HTR-8/SVneo (cell line): ENCODE measurements at regions not wholly inside any gene's neighbourhood (a gene's known extent, or its start where the extent isn't known, plus 50 kb on each side); places are given as distances from the start of the nearest gene placed in this dataset.

ENCODE experiments used
- DNase-seq: peaks from one replicate; pipeline ENCODE4 v3.0.0; 2011; ENCODE audit warnings: low spot score, mixed read lengths; ENCODE audit not compliant: insufficient read length
- FAIRE-seq: peaks from 2 replicates; lab custom pipeline; 2011; peaks lifted over from hg19 to GRCh38; lab: Jason Lieb, UNC

DNA sequence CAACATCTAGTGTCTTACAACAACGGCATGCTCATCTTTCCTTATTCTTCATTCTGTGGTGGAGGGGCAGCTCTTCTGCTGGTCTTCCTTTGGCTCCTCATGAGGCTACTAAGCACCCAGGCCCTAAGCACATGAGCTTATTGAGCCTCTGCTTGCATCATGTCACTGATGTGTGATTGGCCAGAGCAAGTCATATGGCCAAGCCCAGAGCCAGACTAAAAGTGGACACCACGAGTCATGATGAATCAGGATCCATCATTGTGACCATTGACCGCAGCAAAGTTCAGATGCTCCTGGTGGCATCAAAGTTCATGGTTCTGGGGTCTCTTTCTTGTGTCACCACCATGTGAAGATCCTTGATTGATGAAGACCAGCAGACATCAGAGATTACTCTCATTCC is 192.0 kb upstream of the FOXA2 start:
- no peak for FAIRE-seq
- no peak for DNase-seq

GRCh38 chr20:22779878-22780277 is 195.5 kb upstream of the FOXA2 start:
- no peak for DNase-seq
- no peak for FAIRE-seq

- FAIRE-seq = no peak
Measured at GRCh38 chr20:22781869-22782268, 197.5 kb upstream of the FOXA2 start.

DNA sequence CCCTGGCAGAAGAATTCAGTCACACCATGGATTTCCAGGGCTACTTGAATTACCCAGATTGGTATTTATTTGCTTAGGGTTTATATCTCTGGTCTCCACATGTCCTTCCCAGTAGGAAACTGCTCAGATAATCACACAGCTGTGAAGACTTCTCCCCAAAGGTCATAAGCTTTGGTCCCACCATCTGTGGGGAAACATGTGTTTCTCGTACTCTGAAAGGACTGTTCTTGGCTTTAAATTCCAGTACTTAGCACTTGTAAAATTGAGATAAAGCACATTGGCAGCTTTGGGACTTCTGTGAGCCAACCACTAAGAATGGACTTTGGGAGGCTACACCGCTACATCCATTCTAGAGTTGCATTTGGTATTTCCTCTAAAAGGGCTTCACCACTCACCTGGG is 205.3 kb upstream of the FOXA2 start:
- FAIRE-seq = no peak
- no peak for DNase-seq

More at GRCh38 chr20:22781869-22782268, 197.5 kb upstream of the FOXA2 start:
- no peak for DNase-seq

- no peak for FAIRE-seq
- DNase-seq = no peak
Measured at GRCh38 chr20:22791396-22791795, 207.0 kb upstream of the FOXA2 start.

DNA sequence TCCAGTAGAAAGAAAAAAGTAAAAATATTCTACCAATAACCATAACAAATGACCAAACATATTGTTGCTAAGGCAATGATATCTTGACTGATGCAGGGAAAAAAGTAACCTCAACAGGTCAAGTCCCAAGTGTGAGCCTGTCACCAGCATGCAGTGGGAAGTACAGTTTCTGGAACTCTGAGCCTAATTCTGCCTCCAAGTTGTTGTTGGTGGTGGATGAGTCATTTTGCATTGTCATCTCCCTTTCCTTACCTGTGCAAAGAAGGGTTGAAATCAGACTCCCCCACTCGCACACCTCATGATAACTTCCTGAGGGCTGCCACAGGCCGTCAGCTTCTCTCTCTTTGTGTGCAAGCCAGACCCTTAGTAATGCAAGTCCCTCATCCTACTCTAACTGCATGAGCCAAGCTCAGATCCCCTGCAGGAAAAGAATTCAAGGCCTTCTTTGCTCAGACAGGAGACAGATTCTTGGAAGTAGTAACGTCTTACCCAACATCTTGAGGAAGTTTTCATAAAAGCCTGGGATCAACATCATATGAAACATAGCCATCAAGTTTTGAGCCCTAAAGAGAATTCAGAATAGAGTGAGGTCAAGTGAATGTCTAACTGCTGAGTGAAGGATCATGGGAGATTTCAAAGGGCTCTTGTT is 207.6 kb upstream of the FOXA2 start:
- DNase-seq (no peak), FAIRE-seq (no peak)

DNA sequence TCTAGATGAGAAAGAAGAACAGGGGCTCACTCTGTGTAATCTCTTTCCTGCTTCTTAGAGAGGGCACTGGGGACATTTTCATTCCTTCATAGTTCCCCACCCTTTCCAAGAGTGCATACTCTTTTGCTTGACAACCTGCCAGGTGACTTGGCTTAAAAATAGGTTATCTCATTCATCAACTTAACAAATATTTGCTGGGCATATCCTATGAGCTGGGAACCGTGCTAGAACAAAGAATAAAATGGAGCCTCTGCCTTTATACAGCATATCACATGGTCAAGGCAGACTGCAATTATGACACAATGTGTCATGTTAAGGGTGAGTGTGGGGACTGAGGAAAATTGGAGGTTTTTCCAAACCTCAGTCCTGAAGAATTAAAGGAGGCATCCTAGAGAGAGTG is 209.8 kb upstream of the FOXA2 start:
- DNase-seq = no peak
- no peak for FAIRE-seq

GRCh38 chr20:22795433-22795832 is 211.1 kb upstream of the FOXA2 start:
- no peak for DNase-seq
- no peak for FAIRE-seq

- FAIRE-seq (peak; percentile 82), DNase-seq (peak; percentile 54)
Measured at GRCh38 chr20:22795871-22796270, 211.5 kb upstream of the FOXA2 start.

GRCh38 chr20:22796469-22797077 is 212.2 kb upstream of the FOXA2 start:
- no peak for FAIRE-seq
- DNase-seq = no peak

DNA sequence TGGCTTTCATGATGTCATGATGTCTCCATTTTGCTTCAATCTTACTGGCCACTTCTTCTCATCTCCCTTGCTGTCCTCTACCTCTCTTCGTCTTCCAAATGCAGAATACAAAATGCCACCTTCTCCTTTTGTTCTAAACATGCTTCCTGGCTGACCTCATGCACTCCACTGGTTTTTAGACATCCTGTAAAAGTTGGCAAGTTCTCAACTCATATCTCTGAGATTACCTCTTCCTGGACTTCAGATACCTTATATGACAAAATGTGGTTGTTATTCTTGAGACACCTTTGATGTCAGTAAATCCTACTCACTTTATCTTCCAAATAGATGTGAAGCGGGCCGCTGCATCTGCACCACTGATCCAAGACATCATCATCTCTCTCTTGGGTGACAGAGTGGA is 212.7 kb upstream of the FOXA2 start:
- no peak for FAIRE-seq
- no peak for DNase-seq

DNA sequence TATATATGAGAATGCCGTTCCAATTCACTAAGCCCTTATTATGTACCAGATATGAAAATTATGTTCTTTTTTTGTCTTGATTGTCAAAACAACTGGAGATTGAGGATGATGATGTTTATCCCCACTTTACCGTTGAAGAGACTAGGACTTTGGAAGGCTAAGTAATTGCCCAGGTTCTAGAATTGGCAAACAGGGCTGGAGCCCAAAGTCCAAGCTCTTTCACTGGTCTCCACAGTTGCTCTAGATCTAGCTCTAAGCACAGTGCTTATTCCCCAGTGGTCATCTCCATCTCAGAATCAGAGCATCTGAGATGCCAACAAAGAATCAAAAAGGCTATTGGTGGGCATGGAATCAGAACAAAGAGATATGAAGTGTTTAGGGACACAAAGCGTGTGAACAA is 215.3 kb upstream of the FOXA2 start:
- no peak for FAIRE-seq
- no peak for DNase-seq

GRCh38 chr20:22800129-22800528 is 215.8 kb upstream of the FOXA2 start:
- FAIRE-seq = no peak
- DNase-seq = no peak

GRCh38 chr20:22801528-22801927 is 217.2 kb upstream of the FOXA2 start:
- no peak for DNase-seq
- no peak for FAIRE-seq

GRCh38 chr20:22802296-22802695 is 217.9 kb upstream of the FOXA2 start:
- no peak for FAIRE-seq
- DNase-seq = no peak

GRCh38 chr20:22805219-22805618 is 220.8 kb upstream of the FOXA2 start:
- FAIRE-seq = no peak
- DNase-seq = peak; percentile 55

DNA sequence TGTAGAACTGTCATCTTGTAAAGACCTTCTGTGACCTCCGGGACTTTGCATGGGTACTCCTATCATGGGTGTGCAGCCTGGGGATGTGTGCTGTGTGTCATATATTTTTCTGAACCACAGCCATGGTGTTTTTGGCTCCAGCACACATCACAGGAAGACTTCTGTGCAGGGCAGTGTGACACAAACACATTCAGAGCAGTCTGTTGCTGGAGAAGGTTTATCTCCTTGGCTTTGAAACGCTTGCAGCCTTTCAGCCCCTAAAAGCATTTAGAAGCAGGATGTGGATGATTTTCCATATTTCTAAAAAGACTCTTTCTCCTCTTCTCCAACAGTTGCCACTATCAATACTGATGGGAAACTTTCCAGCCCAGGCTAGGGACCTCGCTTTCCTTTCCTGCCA is 221.6 kb upstream of the FOXA2 start:
- no peak for DNase-seq

GRCh38 chr20:22807045-22807444 is 222.7 kb upstream of the FOXA2 start:
- no peak for FAIRE-seq
- DNase-seq = no peak

More for the DNA sequence above, 221.6 kb upstream of the FOXA2 start:
- no peak for FAIRE-seq

DNA sequence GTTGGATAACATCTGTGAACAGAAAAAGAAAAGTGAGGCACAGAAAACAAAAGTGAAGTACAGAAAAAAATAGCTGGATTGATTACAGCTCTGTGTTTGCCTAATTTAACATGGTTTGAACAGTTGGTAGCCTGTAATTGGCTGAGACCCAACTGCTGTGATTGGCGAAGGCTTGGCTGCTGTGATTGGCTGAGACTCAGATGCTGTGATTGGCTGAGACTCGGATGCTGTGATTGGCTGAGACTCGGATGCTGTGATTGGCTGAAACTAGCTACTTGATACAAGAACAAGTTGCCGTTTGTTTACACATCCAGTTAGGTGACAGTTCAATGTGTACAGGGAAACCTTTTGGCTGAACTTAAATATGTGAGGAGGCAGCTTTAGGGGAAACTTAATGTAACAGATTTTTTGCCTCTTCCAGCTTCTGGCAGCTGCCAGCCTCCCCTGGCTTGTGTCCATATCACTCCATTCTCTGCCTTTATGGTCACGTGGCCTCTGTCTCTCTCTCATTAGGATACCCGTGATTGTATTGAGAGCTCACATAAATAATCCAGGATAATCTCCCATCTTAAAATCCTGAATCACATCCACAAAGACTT is 223.4 kb upstream of the FOXA2 start:
- DNase-seq (no peak), FAIRE-seq (no peak)

- DNase-seq (no peak), FAIRE-seq (no peak)
Measured at GRCh38 chr20:22808628-22809027, 224.3 kb upstream of the FOXA2 start.

DNA sequence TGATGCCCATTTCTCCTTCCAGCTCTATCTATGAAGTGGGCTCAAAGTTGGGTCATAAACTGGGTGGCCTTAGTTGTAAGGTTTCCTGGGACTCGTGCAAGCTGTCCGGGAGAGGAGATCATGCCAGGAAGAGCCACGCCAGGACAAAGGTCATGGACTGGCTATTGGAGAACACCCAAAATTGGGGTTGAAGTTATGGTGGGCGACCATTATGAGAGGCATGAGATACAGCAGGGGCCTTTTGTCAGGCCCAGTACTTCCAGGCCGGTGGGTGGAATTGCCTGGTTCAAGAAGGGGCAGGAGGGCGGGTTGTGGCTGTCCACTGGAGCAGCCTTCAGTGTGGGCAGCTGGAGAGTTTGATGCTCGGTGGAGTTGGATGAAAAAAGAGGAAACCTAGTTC is 225.1 kb upstream of the SSTR4 start:
- DNase-seq (no peak), FAIRE-seq (no peak)
